ENCODE measurements at regions not wholly inside any gene's neighbourhood (a gene's known extent, or its start where the extent isn't known, plus 50 kb on each side); places are given as distances from the start of the nearest gene placed in this dataset.

GRCh38 chr17:13421581-13422130 is 180.1 kb downstream of the HS3ST3A1 start:
- Histone ChIP-seq H3K4me2 (no peak overlapping the region), H4K20me1 (ENCODE audit: insufficient read depth) (no peaks in the 10 kb centered on the region), H3K36me3 (ENCODE audit: insufficient read depth) (no peaks in the 10 kb centered on the region), H3K27me3 (ENCODE audit: insufficient read depth, low read depth) (no peaks in the 10 kb centered on the region), H3K79me2 (ENCODE audit: insufficient read depth, low read depth) (no peaks in the 10 kb centered on the region), H3K4me1 (ENCODE audit: low read depth, poor library complexity, severe bottlenecking) (no peaks in the 10 kb centered on the region), H3K9ac (no peak overlapping the region), H2AFZ (ENCODE audit: low read depth) (no peak overlapping the region), H3K27ac (no peak overlapping the region), H3K4me3 (IDR thresholded peaks at IDR 0.05; ENCODE audit: insufficient read depth, low read depth, low read length) (no peak overlapping the region)
- no peak for TF ChIP-seq CTCF (conservative IDR thresholded peaks at IDR 0.05; ENCODE audit: low read depth, low read length)

- H3K79me2 ChIP-seq (ENCODE audit: insufficient read depth, low read depth), result no peaks in the 10 kb centered on the region
- no peak for TF ChIP-seq CTCF (conservative IDR thresholded peaks at IDR 0.05; ENCODE audit: low read depth, low read length)
- H2AFZ ChIP-seq (ENCODE audit: low read depth), result no peak overlapping the region
- H3K4me1 ChIP-seq (ENCODE audit: low read depth, poor library complexity, severe bottlenecking), result no peaks in the 10 kb centered on the region
- H3K27ac ChIP-seq, result no peak overlapping the region
- no peaks in the 10 kb centered on the region for H3K36me3 ChIP-seq (ENCODE audit: insufficient read depth)
- no peak overlapping the region for H3K9ac ChIP-seq
- no peak overlapping the region for H3K4me2 ChIP-seq
- H3K27me3 ChIP-seq (ENCODE audit: insufficient read depth, low read depth), result no peaks in the 10 kb centered on the region
- H3K4me3 ChIP-seq (IDR thresholded peaks at IDR 0.05; ENCODE audit: insufficient read depth, low read depth, low read length), result no peak overlapping the region
- H4K20me1 ChIP-seq (ENCODE audit: insufficient read depth), result no peaks in the 10 kb centered on the region
Observed at GRCh38 chr17:13420878-13421277, 180.9 kb downstream of the HS3ST3A1 start.

GRCh38 chr17:13420418-13420826 is 181.3 kb downstream of the HS3ST3A1 start:
- no peak overlapping the region for H2AFZ ChIP-seq (ENCODE audit: low read depth)
- no peak overlapping the region for H3K4me2 ChIP-seq

GRCh38 chr17:13419676-13420075 is 182.1 kb downstream of the HS3ST3A1 start:
- no peak overlapping the region for H3K27ac ChIP-seq
- no peaks in the 10 kb centered on the region for H3K27me3 ChIP-seq (ENCODE audit: insufficient read depth, low read depth)
- H3K9ac ChIP-seq, result no peak overlapping the region
- no peak overlapping the region for H3K4me3 ChIP-seq (IDR thresholded peaks at IDR 0.05; ENCODE audit: insufficient read depth, low read depth, low read length)
- no peaks in the 10 kb centered on the region for H3K79me2 ChIP-seq (ENCODE audit: insufficient read depth, low read depth)
- no peak overlapping the region for H3K4me2 ChIP-seq
- H3K36me3 ChIP-seq (ENCODE audit: insufficient read depth), result no peaks in the 10 kb centered on the region
- H3K4me1 ChIP-seq (ENCODE audit: low read depth, poor library complexity, severe bottlenecking), result no peaks in the 10 kb centered on the region
- H2AFZ ChIP-seq (ENCODE audit: low read depth), result no peak overlapping the region
- no peak for TF ChIP-seq CTCF (conservative IDR thresholded peaks at IDR 0.05; ENCODE audit: low read depth, low read length)
- H4K20me1 ChIP-seq (ENCODE audit: insufficient read depth), result no peaks in the 10 kb centered on the region

More at GRCh38 chr17:13420418-13420826, 181.3 kb downstream of the HS3ST3A1 start:
- H3K79me2 ChIP-seq (ENCODE audit: insufficient read depth, low read depth), result no peaks in the 10 kb centered on the region
- H3K27ac ChIP-seq, result no peak overlapping the region
- no peaks in the 10 kb centered on the region for H3K27me3 ChIP-seq (ENCODE audit: insufficient read depth, low read depth)
- no peak overlapping the region for H3K4me3 ChIP-seq (IDR thresholded peaks at IDR 0.05; ENCODE audit: insufficient read depth, low read depth, low read length)
- no peaks in the 10 kb centered on the region for H4K20me1 ChIP-seq (ENCODE audit: insufficient read depth)
- no peaks in the 10 kb centered on the region for H3K4me1 ChIP-seq (ENCODE audit: low read depth, poor library complexity, severe bottlenecking)
- H3K36me3 ChIP-seq (ENCODE audit: insufficient read depth), result no peaks in the 10 kb centered on the region
- no peak overlapping the region for H3K9ac ChIP-seq
- no peak for TF ChIP-seq CTCF (conservative IDR thresholded peaks at IDR 0.05; ENCODE audit: low read depth, low read length)
